Activated naive CD8-positive, alpha-beta T cell treated with anti-CD3 and anti-CD28 coated beads, Interleukin-2, amount 10 ng/mL, durations not matched to agents 7 days and 5 days (primary cell): ENCODE measurements at regions not wholly inside any gene's neighbourhood (a gene's known extent, or its start where the extent isn't known, plus 50 kb on each side); places are given as distances from the start of the nearest gene placed in this dataset.
"Not testable (repeated sequence)": the region's sequence is repeated elsewhere in the genome, so short reads cannot be mapped to it uniquely, and the experiment has no call there.

Source experiments
- ATAC-seq: fragments of 150-1000 bp; cut with Tn5 transposase; one replicate; pipeline ENCODE4 v1.10.0; 2021; ENCODE audit warnings: low read depth, moderate library complexity
- POLR2A ChIA-PET: fragments of 350-600 bp; sonication (Branson Sonifier 250); formaldehyde crosslinking; loops from one replicate; lab custom pipeline; 2021; ENCODE audit warnings: antibody characterized with exemption; lab: Charles Lee
- DNase-seq: peaks from one replicate; pipeline ENCODE4 v3.0.0; 2021
- H3K27ac Mint-ChIP-seq: one replicate; pipeline ENCODE4 v1.8.0; 2022; ENCODE audit warnings: mild to moderate bottlenecking, mixed read lengths
- H3K27me3 Mint-ChIP-seq: one replicate; pipeline ENCODE4 v1.8.0; 2022; ENCODE audit warnings: mild to moderate bottlenecking, moderate library complexity, mixed read lengths
- H3K36me3 Mint-ChIP-seq: one replicate; pipeline ENCODE4 v1.8.0; 2021; ENCODE audit warnings: mild to moderate bottlenecking, mixed read lengths
- H3K4me1 Mint-ChIP-seq: one replicate; pipeline ENCODE4 v1.8.0; 2021; ENCODE audit warnings: mixed read lengths
- H3K4me3 Mint-ChIP-seq: one replicate; pipeline ENCODE4 v1.8.0; 2022; ENCODE audit warnings: mild to moderate bottlenecking, moderate library complexity, mixed read lengths
- H3K9me3 Mint-ChIP-seq: one replicate; pipeline ENCODE4 v1.8.0; 2021; ENCODE audit warnings: mixed read lengths

DNA sequence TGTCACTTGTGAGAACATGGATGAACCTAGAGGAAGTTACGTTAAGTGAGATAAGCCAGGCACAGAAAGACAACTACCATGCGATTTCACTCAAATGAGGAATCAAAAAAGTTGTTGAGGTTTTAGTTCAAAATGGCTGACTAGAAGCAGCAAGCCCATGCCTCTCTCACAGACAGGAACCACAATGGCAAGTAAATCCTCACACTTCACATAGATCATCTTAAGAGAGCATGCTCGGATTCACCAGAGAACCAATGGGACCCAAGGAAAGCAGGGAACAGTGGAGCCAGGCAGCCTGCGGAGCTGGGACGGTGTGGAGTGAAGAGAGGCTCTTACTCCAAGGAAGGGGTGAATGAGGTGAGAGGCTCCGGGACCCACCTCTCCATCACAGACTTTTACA, 581.0 kb downstream of the UQCRFS1 start:
- Mint-ChIP-seq H3K4me1 (no peaks in the 10 kb centered on the region), H3K27ac (no peak overlapping the region), H3K4me3 (no peak overlapping the region), H3K9me3 (no peaks in the 10 kb centered on the region), H3K27me3 (no peaks in the 10 kb centered on the region), H3K36me3 (no peaks in the 10 kb centered on the region)
- ATAC-seq (no peak), DNase-seq (no peak)
- POLR2A ChIA-PET = no interaction called here

DNA sequence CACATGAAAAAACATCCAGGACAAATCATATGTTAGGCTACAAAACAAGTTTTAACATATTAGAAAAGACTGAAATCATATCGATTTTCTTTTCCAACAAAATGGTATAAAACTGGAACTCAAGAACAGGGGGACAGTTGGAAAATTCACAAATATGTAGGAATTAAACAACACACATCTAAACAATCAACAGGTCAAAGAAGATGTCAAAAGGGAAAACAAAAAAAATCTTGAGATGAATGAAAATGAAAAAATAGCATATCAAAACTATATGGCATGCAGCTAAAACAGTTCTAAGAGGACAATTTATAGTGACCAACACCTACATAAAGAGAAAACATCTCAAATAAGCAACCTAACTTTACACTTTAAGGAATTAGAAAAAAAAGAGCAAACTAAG, 585.3 kb downstream of the UQCRFS1 start:
- Mint-ChIP-seq H3K36me3 (no peaks in the 10 kb centered on the region), H3K27me3 (no peaks in the 10 kb centered on the region), H3K4me3 (no peak overlapping the region), H3K27ac (no peak overlapping the region), H3K4me1 (no peaks in the 10 kb centered on the region), H3K9me3 (peaks cover 1% of the 10 kb centered on the region)
- no peak for DNase-seq
- no peak for ATAC-seq
- POLR2A ChIA-PET = no interaction called here

DNA sequence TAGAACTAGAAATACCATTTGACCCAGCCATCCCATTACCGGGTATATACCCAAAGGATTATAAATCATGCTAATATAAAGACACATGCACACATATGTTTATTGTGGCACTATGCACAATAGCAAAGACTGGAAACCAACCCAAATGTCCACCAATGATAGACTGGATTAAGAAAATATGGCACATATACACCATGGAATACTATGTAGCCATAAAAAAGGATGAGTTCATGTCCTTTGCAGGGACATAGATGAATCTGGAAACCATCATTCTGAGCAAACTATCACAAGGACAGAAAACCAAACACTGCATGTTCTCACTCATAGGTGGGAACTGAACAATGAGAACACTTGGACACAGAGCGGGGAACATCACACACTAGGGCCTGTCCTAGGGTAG, 586.5 kb downstream of the UQCRFS1 start:
- ATAC-seq, H3K4me3 Mint-ChIP-seq, POLR2A ChIA-PET, H3K9me3 Mint-ChIP-seq, DNase-seq, H3K36me3 Mint-ChIP-seq, H3K27me3 Mint-ChIP-seq, H3K27ac Mint-ChIP-seq, H3K4me1 Mint-ChIP-seq: not testable (repeated sequence)

DNA sequence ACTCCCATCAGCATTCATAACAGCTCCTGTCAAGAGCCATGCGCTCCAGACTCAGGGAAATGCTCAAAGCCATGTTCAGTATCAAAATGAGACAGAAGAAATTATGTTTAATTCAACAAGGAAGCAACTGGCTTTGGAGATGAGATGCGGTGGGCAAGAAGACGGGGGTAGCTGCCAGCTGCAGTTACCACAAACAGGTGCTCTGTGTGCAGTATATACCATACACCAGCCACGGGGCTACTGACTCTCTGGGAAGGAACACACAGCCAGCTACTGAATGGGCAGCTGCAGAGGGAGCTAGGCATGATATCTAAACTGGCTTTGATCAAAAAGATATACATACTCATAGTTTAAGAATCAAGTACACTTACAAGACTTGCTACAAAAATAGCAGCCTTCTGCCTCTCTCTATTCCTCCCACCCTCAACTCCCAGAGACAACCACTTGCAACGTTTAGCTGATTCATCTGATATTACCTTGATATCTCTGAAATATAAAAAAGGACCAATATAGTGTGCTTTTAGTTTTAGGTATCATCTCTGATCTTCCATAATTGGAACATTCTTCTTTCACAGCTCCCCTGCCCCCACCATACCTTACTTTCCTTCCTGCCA, 593.0 kb downstream of the UQCRFS1 start:
- DNase-seq (no peak), ATAC-seq (no peak)
- Mint-ChIP-seq H3K9me3 (peaks cover 4% of the 10 kb centered on the region), H3K4me3 (no peak overlapping the region), H3K27ac (no peak overlapping the region), H3K27me3 (no peaks in the 10 kb centered on the region), H3K36me3 (no peaks in the 10 kb centered on the region), H3K4me1 (no peaks in the 10 kb centered on the region)
- POLR2A ChIA-PET = no interaction called here

DNA sequence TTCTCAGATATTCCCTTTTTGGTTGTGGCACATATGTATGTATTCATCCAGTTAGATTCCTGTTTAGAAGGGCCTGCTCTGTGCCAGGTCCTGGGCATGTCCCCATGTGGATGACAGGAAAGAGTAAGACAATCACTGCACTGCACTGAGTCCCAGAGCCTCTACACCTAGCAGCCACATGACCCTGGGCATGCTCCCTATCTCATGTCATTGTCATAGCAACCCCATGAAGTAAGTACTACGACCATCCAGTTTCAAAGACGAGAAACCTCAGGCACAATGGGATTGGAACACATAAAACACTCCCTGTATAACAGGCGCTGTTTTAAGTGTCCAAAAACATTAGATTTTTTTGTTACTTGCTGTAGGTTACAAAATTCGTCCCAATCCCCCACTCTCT, 594.4 kb downstream of the UQCRFS1 start:
- Mint-ChIP-seq H3K27ac (no peak overlapping the region), H3K27me3 (no peaks in the 10 kb centered on the region), H3K4me1 (no peaks in the 10 kb centered on the region), H3K9me3 (peaks cover 7% of the 10 kb centered on the region), H3K36me3 (no peaks in the 10 kb centered on the region), H3K4me3 (no peak overlapping the region)
- DNase-seq (no peak), ATAC-seq (no peak)
- POLR2A ChIA-PET = no interaction called here

DNA sequence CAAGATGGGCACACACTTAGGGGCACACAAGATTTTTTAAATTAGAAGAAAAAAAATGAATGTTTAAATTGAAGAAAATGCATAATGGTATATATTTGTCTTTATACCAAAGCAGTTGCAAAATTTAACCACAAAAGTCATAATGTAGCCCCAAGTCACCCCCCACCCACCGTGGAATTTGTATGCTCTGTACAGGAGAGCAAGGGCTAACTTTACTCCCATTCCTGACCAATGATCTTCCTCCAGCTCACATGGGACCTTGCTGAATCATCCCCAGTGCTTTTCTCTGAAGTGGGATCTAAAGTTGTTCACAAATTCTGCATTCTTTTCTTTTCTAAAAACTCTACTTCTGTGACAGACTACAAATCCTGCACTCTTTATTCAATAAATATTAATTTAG, 597.0 kb downstream of the UQCRFS1 start:
- POLR2A ChIA-PET = no interaction called here
- H3K9me3 Mint-ChIP-seq = peaks cover 7% of the 10 kb centered on the region
- no peak for ATAC-seq
- H3K4me3 Mint-ChIP-seq = no peak overlapping the region
- H3K27ac Mint-ChIP-seq = no peak overlapping the region
- DNase-seq = no peak
- no peaks in the 10 kb centered on the region for H3K36me3 Mint-ChIP-seq
- no peaks in the 10 kb centered on the region for H3K4me1 Mint-ChIP-seq
- no peaks in the 10 kb centered on the region for H3K27me3 Mint-ChIP-seq

DNA sequence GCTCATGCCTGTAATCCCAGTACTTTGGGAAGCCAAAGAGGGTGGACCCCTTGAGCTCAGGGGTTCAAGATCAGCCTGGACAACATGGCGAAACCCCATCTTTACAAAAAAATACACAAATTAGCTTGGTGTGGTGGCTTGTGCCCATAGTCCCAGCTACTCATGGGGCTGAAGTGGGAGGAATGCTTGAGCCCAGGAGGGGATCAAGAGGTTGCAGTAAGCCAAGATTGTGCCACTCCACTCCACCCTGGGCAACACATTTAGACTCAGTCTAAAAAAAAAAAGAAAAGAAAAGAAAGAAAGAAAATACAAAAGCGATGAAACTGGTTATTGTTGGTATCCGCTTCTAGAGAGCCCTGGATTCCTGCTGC, 597.4 kb downstream of the UQCRFS1 start:
- ATAC-seq (no peak), DNase-seq (no peak)
- Mint-ChIP-seq H3K27me3 (no peaks in the 10 kb centered on the region), H3K36me3 (no peaks in the 10 kb centered on the region), H3K4me3 (no peak overlapping the region), H3K4me1 (no peaks in the 10 kb centered on the region), H3K9me3 (peaks cover 7% of the 10 kb centered on the region), H3K27ac (no peak overlapping the region)
- POLR2A ChIA-PET = no interaction called here

DNA sequence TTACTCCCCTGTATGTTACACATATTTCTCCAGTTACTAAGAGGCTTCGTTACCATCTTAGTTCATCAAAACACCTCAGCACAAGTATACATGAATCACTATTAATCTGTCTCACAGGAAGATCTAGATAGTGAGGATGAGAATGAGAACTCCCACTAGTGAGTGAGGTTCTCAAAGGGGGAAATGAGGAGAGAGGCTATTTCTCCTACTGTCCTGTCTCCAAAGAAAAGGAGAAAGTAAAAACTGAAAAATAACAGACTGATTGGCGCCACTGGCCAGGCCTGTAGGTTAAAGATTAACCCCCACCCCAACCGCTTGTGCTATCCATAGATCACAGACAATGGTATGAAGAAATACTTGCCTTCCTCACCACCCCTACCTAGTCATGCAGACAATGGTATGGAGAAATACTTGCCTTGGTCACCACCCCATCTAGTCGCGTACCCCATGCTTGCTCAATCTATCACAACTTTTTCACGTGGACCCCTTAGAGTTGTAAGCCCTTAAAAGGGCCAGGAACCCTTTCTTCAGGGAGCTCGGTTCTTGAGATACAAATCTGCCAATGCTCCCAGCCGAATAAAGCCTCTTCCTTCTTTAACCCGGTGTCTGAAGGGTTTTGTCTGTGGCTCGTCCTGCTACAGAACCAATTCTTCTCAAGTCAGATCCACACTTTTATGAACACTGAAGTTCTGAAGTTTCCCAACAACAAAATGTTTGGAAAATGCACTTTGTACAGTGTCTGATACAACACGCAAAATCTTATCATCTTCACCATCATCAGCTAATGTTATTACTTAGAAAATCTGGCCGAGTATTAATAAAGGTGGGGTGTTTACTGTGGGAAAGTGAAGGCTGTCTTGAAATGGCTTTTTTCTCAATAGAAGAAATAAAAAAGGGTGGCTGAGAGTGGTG, 598.1 kb downstream of the UQCRFS1 start:
- DNase-seq (no peak), ATAC-seq (no peak)
- Mint-ChIP-seq H3K9me3 (peaks cover 7% of the 10 kb centered on the region), H3K4me1 (no peaks in the 10 kb centered on the region), H3K27ac (no peak overlapping the region), H3K4me3 (no peak overlapping the region), H3K36me3 (no peaks in the 10 kb centered on the region), H3K27me3 (no peaks in the 10 kb centered on the region)
- POLR2A ChIA-PET = no interaction called here

DNA sequence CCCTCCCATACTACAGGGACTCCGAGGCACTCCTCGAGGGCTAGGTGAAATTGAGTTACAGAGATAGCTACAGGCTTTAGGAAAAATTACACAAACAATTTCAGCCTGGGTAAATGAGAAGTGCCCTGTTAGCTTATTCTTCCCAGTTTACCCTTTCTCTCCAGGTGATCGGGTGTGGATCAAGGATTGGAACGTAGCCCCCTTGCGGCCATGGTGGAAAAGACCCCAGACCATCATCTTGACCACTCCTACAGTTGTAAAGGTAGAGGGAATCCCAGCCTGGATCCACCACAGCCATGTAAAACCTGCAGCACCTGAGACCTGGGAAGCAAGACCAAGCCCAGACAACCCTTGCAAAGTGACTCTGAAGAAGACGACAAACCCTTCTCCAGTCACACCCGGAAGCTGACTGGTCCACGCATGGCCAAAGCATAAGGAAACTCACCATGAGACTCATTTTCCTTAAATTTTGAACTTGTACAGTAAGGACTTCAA, 600.6 kb downstream of the UQCRFS1 start:
- DNase-seq = no peak
- POLR2A ChIA-PET = no interaction called here
- peaks cover 10% of the 10 kb centered on the region for H3K9me3 Mint-ChIP-seq
- H3K4me1 Mint-ChIP-seq = no peaks in the 10 kb centered on the region
- ATAC-seq = no peak
- no peak overlapping the region for H3K27ac Mint-ChIP-seq
- H3K36me3 Mint-ChIP-seq = no peaks in the 10 kb centered on the region
- no peaks in the 10 kb centered on the region for H3K27me3 Mint-ChIP-seq
- no peak overlapping the region for H3K4me3 Mint-ChIP-seq

DNA sequence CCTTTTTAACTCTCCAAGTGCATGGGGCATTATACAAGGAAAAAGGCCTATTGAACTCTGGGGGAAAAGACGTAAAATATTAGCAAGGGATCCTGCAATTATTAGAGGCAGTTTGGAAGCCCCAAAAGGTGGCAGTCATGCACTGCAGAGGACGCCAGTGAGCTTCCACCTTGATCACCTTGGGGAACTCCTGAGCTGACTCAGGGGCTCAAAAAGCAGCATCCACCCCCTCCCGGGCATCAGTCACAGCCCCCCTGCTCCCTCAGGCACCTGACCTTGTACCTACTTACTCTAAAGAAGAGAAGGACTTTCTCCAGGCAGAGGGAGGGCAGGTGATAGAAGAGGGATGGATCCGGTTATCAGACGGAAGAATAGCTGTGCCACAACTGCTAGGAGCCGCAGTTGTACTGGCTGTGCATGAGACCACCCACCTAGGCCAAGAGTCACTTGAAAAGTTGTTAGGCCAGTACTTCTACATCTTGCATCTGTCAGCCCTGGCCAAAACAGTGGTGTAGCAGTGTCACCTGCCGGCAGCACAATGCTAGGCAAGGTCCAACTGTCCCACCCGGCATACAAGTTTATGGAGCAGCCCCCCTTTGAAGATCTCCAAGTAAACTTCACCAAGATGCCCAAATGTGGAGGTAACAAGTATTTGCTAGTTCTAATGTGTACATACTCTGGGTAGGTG, 601.6 kb downstream of the UQCRFS1 start:
- POLR2A ChIA-PET, ATAC-seq, H3K9me3 Mint-ChIP-seq, H3K36me3 Mint-ChIP-seq, H3K4me1 Mint-ChIP-seq, DNase-seq, H3K4me3 Mint-ChIP-seq, H3K27me3 Mint-ChIP-seq, H3K27ac Mint-ChIP-seq: not testable (repeated sequence)

DNA sequence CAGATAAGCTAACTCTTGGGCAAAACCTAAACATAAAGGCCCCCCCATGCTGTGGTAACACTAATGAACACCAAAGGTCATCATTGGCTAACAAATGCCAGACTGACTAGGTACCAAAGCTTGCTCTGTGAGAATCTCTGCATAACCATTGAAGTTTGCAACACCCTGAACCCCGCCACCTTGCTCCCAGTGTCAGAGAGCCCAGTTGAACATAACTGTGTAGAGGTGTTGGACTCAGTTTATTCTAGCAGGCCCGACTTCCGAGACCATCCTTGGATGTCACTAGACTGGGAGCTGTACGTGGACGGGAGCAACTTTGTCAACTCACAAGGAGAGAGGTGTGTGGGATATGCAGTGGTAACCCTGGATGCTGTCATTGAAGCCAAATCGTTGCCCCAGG, 602.2 kb downstream of the UQCRFS1 start:
- no peak for ATAC-seq
- POLR2A ChIA-PET = no interaction called here
- H3K27me3 Mint-ChIP-seq = no peaks in the 10 kb centered on the region
- DNase-seq = no peak
- H3K4me3 Mint-ChIP-seq = no peak overlapping the region
- no peaks in the 10 kb centered on the region for H3K36me3 Mint-ChIP-seq
- no peak overlapping the region for H3K27ac Mint-ChIP-seq
- peaks cover 10% of the 10 kb centered on the region for H3K9me3 Mint-ChIP-seq
- no peaks in the 10 kb centered on the region for H3K4me1 Mint-ChIP-seq

DNA sequence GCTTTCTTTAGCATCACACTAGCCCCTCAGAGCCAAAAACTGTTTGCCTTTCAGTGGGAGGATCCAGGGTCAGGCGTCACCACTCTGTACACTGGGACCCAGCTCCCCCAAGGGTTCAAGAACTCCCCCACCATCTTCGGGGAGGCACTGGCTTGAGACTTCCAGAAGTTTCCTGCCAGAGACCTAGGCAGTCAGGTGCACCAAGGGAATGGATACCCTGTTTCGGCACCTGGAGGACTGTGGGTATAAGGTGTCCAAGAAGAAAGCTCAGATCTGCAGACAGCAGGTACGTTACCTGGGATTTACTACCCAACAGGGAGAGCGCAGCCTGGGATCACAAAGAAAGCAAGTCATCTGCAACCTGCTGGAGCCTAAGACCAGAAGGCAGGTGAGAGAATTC, 603.0 kb downstream of the UQCRFS1 start:
- no peak for ATAC-seq
- no peak for DNase-seq
- no peak overlapping the region for H3K4me3 Mint-ChIP-seq
- no peaks in the 10 kb centered on the region for H3K36me3 Mint-ChIP-seq
- H3K4me1 Mint-ChIP-seq = no peaks in the 10 kb centered on the region
- H3K27ac Mint-ChIP-seq = no peak overlapping the region
- POLR2A ChIA-PET = no interaction called here
- H3K27me3 Mint-ChIP-seq = no peaks in the 10 kb centered on the region
- peaks cover 9% of the 10 kb centered on the region for H3K9me3 Mint-ChIP-seq

DNA sequence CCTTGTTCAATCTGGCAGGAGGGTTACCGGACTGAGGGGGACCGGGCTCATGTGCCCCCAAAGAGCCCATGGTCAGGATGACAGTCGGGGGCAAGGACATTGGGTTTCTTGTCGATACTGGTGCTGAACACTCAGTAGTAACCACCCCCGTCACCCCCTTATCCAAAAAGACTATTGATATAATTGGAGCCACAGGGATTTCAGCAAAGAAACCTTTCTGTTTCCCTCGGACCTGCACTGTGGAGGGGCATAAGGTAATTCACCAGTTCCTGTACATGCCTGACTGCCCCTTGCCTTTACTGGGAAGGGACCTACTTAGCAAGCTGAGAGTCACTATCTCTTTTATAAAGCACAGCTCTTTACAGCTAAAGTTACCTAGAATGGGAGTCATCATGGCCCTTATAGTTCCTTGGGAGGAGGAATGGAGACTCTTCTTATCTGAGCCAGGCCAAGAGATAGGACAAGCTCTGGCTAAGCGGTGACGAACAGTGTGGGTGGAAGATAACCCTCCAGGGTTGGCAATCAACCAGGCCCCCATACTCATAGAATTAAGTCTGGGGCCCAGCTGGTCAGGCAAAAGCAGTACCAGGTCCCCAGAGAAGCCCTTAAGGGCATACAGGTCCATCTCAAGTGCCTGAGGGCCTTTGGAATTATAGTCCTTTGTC, 603.7 kb downstream of the UQCRFS1 start:
- Mint-ChIP-seq H3K27me3 (no peaks in the 10 kb centered on the region), H3K36me3 (no peaks in the 10 kb centered on the region), H3K9me3 (peaks cover 6% of the 10 kb centered on the region), H3K4me1 (no peaks in the 10 kb centered on the region), H3K4me3 (no peak overlapping the region), H3K27ac (no peak overlapping the region)
- DNase-seq (no peak), ATAC-seq (no peak)
- POLR2A ChIA-PET = no interaction called here
